GM19328 (cell line): ENCODE measurements at regions not wholly inside any gene's neighbourhood (a gene's known extent, or its start where the extent isn't known, plus 50 kb on each side); places are given as distances from the start of the nearest gene placed in this dataset.

Source experiments
- ATAC-seq: cut with Tn5 transposase; IDR thresholded peaks from one replicate; pipeline ENCODE4 v1.9.1; 2021; ENCODE audit warnings: mild to moderate bottlenecking, moderate library complexity; ENCODE audit not compliant: unreplicated experiment

DNA sequence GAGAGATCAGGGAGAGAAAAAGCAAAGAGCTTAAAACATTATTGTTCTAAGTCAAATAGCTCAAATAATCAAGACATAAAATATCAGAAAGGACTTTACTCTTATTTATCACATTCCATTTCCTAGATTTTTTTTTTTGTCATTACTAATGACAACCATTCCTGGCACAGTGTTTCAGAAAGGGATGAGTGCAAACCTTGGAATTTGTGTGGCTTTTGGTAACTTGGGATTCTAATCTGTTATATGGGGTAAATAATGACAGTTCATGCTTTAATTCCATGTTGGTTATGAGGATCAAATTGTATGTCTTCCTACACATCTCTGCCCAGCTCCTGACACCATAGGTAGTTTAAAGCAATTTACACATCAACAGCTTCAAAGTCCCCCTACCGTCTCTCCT, 358.4 kb upstream of the ADGRL4 start:
- no peak for ATAC-seq

GRCh38 chr1:79363430-79363829, 356.9 kb upstream of the ADGRL4 start:
- no peak for ATAC-seq

- ATAC-seq, result no peak
These were observed 355.9 kb upstream of the ADGRL4 start for GRCh38 chr1:79362470-79362869.

GRCh38 chr1:79355090-79355489, 348.6 kb upstream of the ADGRL4 start:
- ATAC-seq, result no peak

DNA sequence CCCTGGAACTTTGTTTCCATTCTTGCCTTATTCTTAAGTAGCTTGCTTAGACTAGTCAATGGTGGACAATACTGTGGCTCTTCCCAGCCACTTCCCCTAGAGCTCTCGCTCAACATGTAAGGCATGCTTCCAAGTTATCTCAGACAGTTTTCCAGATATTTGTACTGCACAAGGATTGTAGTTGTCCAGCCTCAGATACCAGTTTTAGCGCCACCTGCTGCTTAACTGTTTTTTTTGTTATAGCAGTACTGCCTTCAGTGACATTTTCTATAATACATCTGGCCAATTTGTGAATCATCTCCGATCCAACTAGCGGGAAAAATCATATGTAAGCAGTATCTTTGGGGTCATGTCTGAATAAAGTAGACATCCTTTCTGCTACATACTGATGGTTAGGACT, 346.7 kb upstream of the ADGRL4 start:
- no peak for ATAC-seq

DNA sequence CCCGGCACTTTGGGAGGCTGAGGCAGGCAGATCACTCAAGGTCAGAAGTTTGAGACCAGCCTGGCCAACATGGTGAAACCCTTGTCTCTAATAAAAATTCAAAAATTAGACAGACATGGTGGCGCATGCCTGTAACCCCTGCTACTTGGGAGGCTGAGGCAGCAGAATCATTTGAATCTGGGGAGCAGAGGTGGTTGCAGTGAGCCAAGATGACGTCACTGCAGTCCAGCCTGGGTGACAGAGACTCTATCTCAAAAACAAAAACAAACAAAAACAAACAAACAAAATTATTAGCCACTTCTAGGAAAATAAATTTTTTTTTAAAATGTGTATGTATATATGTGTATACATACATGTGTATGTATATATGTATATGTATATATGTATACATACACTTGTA, 320.3 kb upstream of the ADGRL4 start:
- no peak for ATAC-seq

DNA sequence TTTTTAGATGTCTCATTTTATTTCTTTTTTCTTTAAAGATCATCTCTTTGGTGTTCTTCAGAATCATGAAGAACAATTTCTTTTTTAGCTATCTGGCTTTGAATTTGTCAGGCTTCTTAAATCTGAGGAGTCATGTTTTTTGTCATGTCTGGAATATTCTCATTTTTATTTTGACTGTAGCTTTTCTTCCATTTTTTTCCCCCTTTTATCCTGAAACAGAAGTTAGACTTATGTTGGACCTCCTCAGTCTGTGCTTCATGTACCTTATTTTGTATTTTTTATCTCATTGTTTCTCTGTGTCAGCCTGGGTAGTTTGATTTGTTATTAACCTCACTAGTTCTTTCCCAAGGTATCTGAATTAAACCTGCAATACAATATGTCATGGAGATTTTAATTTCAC, 319.2 kb upstream of the ADGRL4 start:
- no peak for ATAC-seq

- no peak for ATAC-seq
These were observed 318.6 kb upstream of the ADGRL4 start for GRCh38 chr1:79325126-79325525.

- ATAC-seq, result no peak
These were observed 316.9 kb upstream of the ADGRL4 start for GRCh38 chr1:79323239-79324025.

DNA sequence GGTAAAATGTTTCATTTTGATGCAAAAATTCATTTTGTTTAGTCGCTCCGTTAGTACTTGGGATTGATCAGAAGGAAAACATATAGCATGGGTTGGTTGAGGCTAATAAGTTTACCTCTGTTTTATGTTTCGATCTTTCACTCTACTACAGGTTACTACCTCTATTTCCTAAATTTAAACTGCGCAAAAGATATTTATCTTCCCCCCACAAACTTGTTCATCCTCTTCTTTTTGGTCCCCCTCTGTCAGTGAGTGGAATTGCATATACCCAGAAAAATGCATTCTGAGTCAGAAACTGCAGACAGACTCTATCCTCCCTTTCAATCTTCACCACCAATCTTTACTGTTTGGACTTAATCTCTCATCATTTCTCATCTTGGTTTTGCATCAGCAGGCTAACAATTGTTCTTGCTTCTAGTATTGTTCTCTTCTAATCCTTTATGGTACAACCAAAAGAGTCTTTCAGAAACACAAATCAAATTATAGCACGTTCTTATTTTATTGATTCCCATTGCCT, 316.0 kb upstream of the ADGRL4 start:
- no peak for ATAC-seq

DNA sequence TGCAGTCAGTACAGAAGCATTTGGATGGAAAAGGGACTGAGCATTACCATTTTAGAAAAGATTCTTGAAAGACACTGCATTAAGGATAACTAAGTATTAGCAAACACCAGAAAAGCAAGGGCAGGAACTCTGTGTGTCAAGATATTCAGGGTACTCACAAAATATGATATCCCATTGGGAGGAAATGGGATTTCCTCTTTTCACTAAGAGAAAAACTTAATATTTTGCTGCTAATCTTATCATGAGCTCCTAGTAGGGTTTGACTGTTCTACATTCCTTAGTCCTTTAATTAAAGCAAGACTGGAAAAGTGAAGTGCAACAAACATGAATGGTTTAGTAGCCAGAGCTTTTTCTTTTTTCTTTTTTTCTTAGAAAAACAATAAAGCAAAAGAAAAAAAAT, 305.9 kb upstream of the ADGRL4 start:
- ATAC-seq, result no peak

GRCh38 chr1:79310609-79311008, 304.1 kb upstream of the ADGRL4 start:
- no peak for ATAC-seq

- no peak for ATAC-seq
These were observed 297.6 kb upstream of the ADGRL4 start for GRCh38 chr1:79304131-79304530.

DNA sequence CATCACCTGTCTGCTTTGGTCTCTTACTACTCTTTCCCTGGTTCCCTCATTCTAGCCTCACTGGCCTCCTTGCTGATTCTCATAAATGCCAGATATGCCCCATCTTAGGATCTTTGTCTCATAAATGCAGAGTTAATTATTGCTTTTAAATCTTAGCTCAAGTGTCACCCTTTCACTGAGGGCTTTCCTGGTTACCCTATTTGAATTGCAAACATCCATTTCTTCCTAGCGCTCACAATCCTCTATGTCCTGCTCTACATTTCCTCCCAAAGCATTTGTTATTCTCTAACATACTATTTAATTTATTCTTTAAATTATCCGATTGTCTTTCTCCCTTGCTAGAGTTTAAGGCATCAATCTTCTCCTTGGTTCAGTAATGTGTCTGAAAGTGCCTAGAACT, 296.5 kb upstream of the ADGRL4 start:
- ATAC-seq, result no peak

DNA sequence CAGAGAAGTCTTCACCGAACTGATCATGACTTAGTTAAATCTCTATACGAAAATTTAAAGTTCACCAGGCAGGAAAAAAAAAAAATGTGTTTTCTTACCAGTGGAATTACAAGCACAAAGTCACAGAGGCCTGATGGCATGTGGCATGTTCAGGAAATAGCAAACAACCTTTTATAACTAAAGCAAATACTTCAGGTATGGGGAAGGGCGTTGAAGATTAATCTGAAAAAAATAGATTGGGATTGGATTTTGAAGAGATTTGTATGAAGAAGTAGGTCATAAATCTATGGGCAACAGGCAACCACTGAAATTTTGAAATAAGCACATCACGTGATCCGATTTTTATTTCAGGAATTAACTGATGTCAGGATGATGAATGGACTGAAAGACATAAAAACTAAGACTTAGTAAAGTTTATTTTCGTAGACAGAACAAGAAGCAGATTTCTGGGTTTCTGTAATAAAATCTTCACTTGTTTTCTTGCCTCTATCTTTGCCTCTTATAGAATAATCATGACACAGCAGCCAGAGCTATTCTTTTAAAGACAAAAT, 295.9 kb upstream of the ADGRL4 start:
- no peak for ATAC-seq

GRCh38 chr1:79295967-79296366, 289.4 kb upstream of the ADGRL4 start:
- no peak for ATAC-seq

GRCh38 chr1:79293611-79294010, 287.1 kb upstream of the ADGRL4 start:
- ATAC-seq, result no peak

GRCh38 chr1:79290927-79291474, 284.5 kb upstream of the ADGRL4 start:
- ATAC-seq, result no peak

DNA sequence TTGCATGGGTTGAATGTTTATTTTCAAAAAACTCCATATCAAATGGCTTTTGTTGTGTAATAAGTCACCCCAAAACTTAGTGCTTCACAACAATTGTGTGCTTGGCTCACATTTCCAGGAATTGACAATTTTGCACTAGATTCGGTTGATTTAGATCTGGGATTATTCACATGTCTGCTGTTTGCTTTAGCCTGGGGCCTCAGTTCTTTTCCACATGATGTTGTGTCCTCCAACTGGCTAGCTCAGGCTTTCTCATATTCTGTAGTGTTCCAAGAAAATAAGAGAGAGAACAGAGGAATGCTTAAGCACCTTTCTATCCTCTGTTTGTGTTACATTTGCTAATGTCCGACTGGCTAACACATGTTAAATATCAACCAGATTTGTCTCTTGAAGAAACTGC, 281.5 kb upstream of the ADGRL4 start:
- no peak for ATAC-seq

GRCh38 chr1:79285667-79286066, 279.1 kb upstream of the ADGRL4 start:
- ATAC-seq, result no peak

- ATAC-seq, result no peak
These were observed 276.9 kb upstream of the ADGRL4 start for GRCh38 chr1:79283451-79283850.

DNA sequence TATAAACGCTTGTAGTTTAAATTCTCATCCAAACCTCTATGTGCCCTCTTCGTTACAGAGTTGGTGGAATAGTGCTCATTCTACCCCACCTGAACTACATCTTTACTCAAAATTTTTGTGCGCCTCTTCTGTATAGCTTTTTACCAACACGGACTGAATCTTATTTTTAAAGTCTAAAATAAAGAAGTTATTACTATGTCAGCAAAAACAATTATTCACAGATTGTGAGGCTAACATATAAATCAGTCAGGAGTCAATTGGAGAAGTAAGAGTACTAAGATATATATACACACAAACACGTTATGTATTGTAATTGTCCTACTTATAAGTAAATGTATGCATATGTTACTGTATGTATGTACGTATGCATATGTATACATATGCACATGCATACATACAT, 274.9 kb upstream of the ADGRL4 start:
- no peak for ATAC-seq
